Neuronal stem cell (in vitro differentiated cells): ENCODE measurements at regions not wholly inside any gene's neighbourhood (a gene's known extent, or its start where the extent isn't known, plus 50 kb on each side); places are given as distances from the start of the nearest gene placed in this dataset.

Experiments
- DNase-seq: peaks from one replicate; pipeline ENCODE4 v3.0.0-alpha.2; 2013; ENCODE audit warnings: low spot score
- H2AFZ ChIP-seq: one replicate; pipeline ENCODE4 v1.6.1; 2013; ENCODE audit warnings: mild to moderate bottlenecking, low read length, inconsistent platforms
- H2AK5ac ChIP-seq: 2 replicates; pipeline ENCODE4 v1.6.1; 2013; ENCODE audit warnings: low read depth, mild to moderate bottlenecking, inconsistent platforms, low read length, moderate library complexity, mixed read lengths
- H2BK120ac ChIP-seq: 2 replicates; pipeline ENCODE4 v1.6.1; 2013; ENCODE audit warnings: low read depth, mild to moderate bottlenecking, inconsistent platforms, low read length, moderate library complexity, mixed read lengths
- H2BK12ac ChIP-seq: one replicate; pipeline ENCODE4 v1.6.1; 2013; ENCODE audit warnings: low read length, inconsistent platforms
- H2BK15ac ChIP-seq: 2 replicates; pipeline ENCODE4 v1.6.1; 2013; ENCODE audit warnings: mild to moderate bottlenecking, low read length, inconsistent platforms, mixed read lengths
- H2BK5ac ChIP-seq: one replicate; pipeline ENCODE4 v1.6.1; 2013; ENCODE audit warnings: inconsistent platforms, mild to moderate bottlenecking, low read length, moderate library complexity
- H3K14ac ChIP-seq: one replicate; pipeline ENCODE4 v1.6.1; 2013; ENCODE audit warnings: low read length, inconsistent platforms
- H3K18ac ChIP-seq: 2 replicates; pipeline ENCODE4 v1.6.1; 2013; ENCODE audit warnings: low read length, inconsistent platforms
- H3K23ac ChIP-seq: 2 replicates; pipeline ENCODE4 v1.6.1; 2013; ENCODE audit warnings: low read depth, mild to moderate bottlenecking, mixed read lengths, low read length, inconsistent platforms; ENCODE audit not compliant: poor library complexity
- H3K27ac ChIP-seq: replicated peaks from 3 replicates; pipeline ENCODE4 v1.5.1; 2013; ENCODE audit warnings: low read length, inconsistent platforms
- H3K27me3 ChIP-seq, 3 experiments: 2 replicates each; pipeline ENCODE4 v1.6.1; 2013; ENCODE audit warnings: low read length in 3 of 3, mild to moderate bottlenecking in 2 of 3, inconsistent platforms in 1 of 3, low read depth in 1 of 3, mixed read lengths in 1 of 3, moderate library complexity in 1 of 3; ENCODE audit not compliant: control insufficient read depth in 3 of 3, insufficient read depth in 3 of 3
- H3K36me3 ChIP-seq, 2 donors: replicated peaks in 1 of 2; 2 replicates each; pipeline ENCODE4 v1.6.1; 2013; ENCODE audit warnings: low read length in 2 of 2; ENCODE audit not compliant: control insufficient read depth in 2 of 2, insufficient read depth in 2 of 2
- H3K4ac ChIP-seq: 2 replicates; pipeline ENCODE4 v1.6.1; 2013; ENCODE audit warnings: inconsistent platforms, mild to moderate bottlenecking, low read length, moderate library complexity
- H3K4me1 ChIP-seq, 2 donors: 1 replicate in 1 of 2; 2 replicates in 1 of 2; pipeline ENCODE4 v1.6.1; 2013; ENCODE audit warnings: low read length in 2 of 2, low read depth in 1 of 2; ENCODE audit not compliant: control insufficient read depth in 2 of 2, insufficient read depth in 1 of 2
- H3K4me2 ChIP-seq: one replicate; pipeline ENCODE4 v1.6.1; 2013; ENCODE audit warnings: mild to moderate bottlenecking, low read length, inconsistent platforms; ENCODE audit not compliant: insufficient read depth, poor library complexity, severe bottlenecking
- H3K4me3 ChIP-seq, 2 donors: 2 replicates each; pipeline ENCODE4 v1.5.1; 2013; ENCODE audit warnings: low read length in 2 of 2, mild to moderate bottlenecking in 2 of 2, inconsistent platforms in 1 of 2, moderate library complexity in 1 of 2
- H3K79me1 ChIP-seq: one replicate; pipeline ENCODE4 v1.6.1; 2013; ENCODE audit warnings: low read depth, mild to moderate bottlenecking, inconsistent platforms, low read length, moderate library complexity
- H3K9ac ChIP-seq: one replicate; pipeline ENCODE4 v1.6.1; 2013; ENCODE audit warnings: mild to moderate bottlenecking, low read depth, low read length, inconsistent platforms; ENCODE audit not compliant: poor library complexity
- H3K9me3 ChIP-seq, 2 donors: replicated peaks in 1 of 2; 2 replicates each; pipeline versions ENCODE3 to v1.6.1; 2013; ENCODE audit warnings: low read length in 2 of 2, mild to moderate bottlenecking in 2 of 2, inconsistent platforms in 1 of 2, low read depth in 1 of 2, mixed read lengths in 1 of 2, moderate library complexity in 1 of 2; ENCODE audit not compliant: control insufficient read depth in 2 of 2, insufficient read depth in 1 of 2
- H4K8ac ChIP-seq: one replicate; pipeline ENCODE4 v1.6.1; 2013; ENCODE audit warnings: low read depth, mild to moderate bottlenecking, inconsistent platforms, low read length, moderate library complexity
- H4K91ac ChIP-seq: one replicate; pipeline ENCODE4 v1.6.1; 2013; ENCODE audit warnings: low read length, low read depth, mild to moderate bottlenecking, inconsistent platforms; ENCODE audit not compliant: poor library complexity
- WGBS, 2 donors: extraction: QIAGEN DNeasy Blood & Tissue Kit; methylation state at CpG; one replicate each; pipeline ENCODE4 v1.1.7; 2013; ENCODE audit warnings: missing lambda C conversion rate in 2 of 2, mixed read lengths in 1 of 2; ENCODE audit not compliant: insufficient read length in 2 of 2, insufficient replicate concordance in 1 of 2; ENCODE audit errors: extremely low coverage in 2 of 2; 5-methylcytosine and 5-hydroxymethylcytosine counted together

- no peak overlapping the region for H2BK12ac ChIP-seq
- no peak overlapping the region for H4K91ac ChIP-seq
- H3K27ac ChIP-seq = no peak overlapping the region
- H3K27me3 ChIP-seq = no peaks in the 10 kb centered on the region
- H2AFZ ChIP-seq = no peak overlapping the region
- no peaks in the 10 kb centered on the region for H3K9me3 ChIP-seq
- no peak overlapping the region for H4K8ac ChIP-seq
- no peak overlapping the region for H3K4me3 ChIP-seq
- H2AK5ac ChIP-seq = no peak overlapping the region
- no peaks in the 10 kb centered on the region for H3K36me3 ChIP-seq
- H3K18ac ChIP-seq = no peak overlapping the region
- no peak overlapping the region for H3K4me2 ChIP-seq
- H3K14ac ChIP-seq = no peak overlapping the region
- no peaks in the 10 kb centered on the region for H3K4me1 ChIP-seq
- H3K79me1 ChIP-seq = no peaks in the 10 kb centered on the region
- WGBS, 2 donors = 88% methylated on average over 1 of the region's 1 CpG; no CpG with 5 or more reads in 1 of the 2 donors
- H3K4ac ChIP-seq = no peak overlapping the region
- H2BK120ac ChIP-seq = no peak overlapping the region
- H2BK5ac ChIP-seq = no peak overlapping the region
- H3K9ac ChIP-seq = no peak overlapping the region
- H2BK15ac ChIP-seq = no peak overlapping the region
- no peak for DNase-seq
- no peak overlapping the region for H3K23ac ChIP-seq
Observed at GRCh38 chr14:43247877-43248276, 1259.2 kb downstream of the FSCB start.

DNA sequence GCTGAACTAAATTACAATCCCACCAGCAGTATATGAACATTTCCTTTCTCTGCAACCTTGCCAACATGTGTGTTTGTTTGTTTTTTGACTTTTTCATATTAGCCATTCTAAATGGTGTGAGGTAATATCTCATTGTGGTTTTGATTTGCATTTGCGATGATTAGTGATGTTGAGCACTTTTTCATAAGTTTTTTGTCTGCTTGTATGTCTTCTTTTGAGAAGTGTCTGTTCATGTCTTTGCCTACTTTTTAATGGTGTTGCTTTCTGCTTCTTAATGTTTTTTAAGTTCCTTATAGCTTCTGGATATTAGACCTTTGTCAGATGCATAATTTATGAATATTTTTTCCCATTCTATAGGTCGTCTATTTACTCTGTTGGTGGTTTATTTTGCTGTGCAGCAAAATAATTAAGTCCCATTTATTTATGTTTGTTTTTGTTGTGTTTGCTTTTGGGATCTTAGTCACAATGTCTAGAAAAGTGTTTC is 1262.9 kb downstream of the FSCB start:
- Histone ChIP-seq H3K9ac (no peak overlapping the region), H3K4me2 (no peak overlapping the region), H3K9me3 (no peaks in the 10 kb centered on the region), H2BK15ac (no peak overlapping the region), H3K4me3 (no peak overlapping the region), H4K91ac (no peak overlapping the region), H2BK120ac (no peak overlapping the region), H3K79me1 (no peaks in the 10 kb centered on the region), H4K8ac (no peak overlapping the region), H2AK5ac (no peak overlapping the region), H3K4ac (no peak overlapping the region), H3K4me1 (no peaks in the 10 kb centered on the region), H3K14ac (no peak overlapping the region), H2BK5ac (no peak overlapping the region), H3K27ac (no peak overlapping the region), H3K23ac (no peak overlapping the region), H3K27me3 (no peaks in the 10 kb centered on the region), H2AFZ (no peak overlapping the region), H3K18ac (no peak overlapping the region), H3K36me3 (no peaks in the 10 kb centered on the region), H2BK12ac (no peak overlapping the region)
- WGBS, 2 donors = no CpG with 5 or more reads among the region's 2 CpGs
- DNase-seq = no peak

DNA sequence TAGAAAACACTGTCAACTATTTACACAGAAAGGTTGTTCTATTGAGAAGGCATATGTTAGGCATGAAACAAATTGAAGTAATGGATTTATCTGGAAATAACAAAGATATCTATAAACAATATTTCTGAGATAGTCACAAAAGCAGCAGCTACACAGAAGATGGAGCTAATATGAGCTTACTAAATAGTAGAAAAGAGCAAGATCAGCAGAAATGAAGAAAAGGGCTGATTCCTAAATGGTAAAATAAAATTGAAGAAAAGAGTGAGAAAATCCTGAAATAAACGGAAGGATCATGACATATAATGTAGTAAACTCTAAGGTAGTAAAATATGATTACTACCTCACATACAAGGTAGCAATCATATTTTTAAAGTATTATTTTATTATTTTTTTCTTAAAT is 1263.9 kb downstream of the FSCB start:
- Histone ChIP-seq H2BK5ac (no peak overlapping the region), H3K4me3 (no peak overlapping the region), H3K36me3 (no peaks in the 10 kb centered on the region), H3K14ac (no peak overlapping the region), H3K23ac (no peak overlapping the region), H3K9ac (no peak overlapping the region), H3K27ac (no peak overlapping the region), H2BK120ac (no peak overlapping the region), H3K4ac (no peak overlapping the region), H4K8ac (no peak overlapping the region), H3K18ac (no peak overlapping the region), H3K4me2 (no peak overlapping the region), H4K91ac (no peak overlapping the region), H2BK12ac (no peak overlapping the region), H2BK15ac (no peak overlapping the region), H2AFZ (no peak overlapping the region), H3K27me3 (no peaks in the 10 kb centered on the region), H3K4me1 (no peaks in the 10 kb centered on the region), H3K9me3 (no peaks in the 10 kb centered on the region), H2AK5ac (no peak overlapping the region), H3K79me1 (no peaks in the 10 kb centered on the region)
- no peak for DNase-seq
- no CpG with 5 or more reads among the region's 1 CpG for WGBS, 2 donors

GRCh38 chr14:43232261-43232660 is 1274.8 kb downstream of the FSCB start:
- Histone ChIP-seq H3K27me3 (no peaks in the 10 kb centered on the region), H3K4me3 (no peak overlapping the region), H3K23ac (no peak overlapping the region), H4K91ac (no peak overlapping the region), H2AK5ac (no peak overlapping the region), H3K4ac (no peak overlapping the region), H3K9me3 (no peaks in the 10 kb centered on the region), H2BK12ac (no peak overlapping the region), H3K36me3 (no peaks in the 10 kb centered on the region), H3K14ac (no peak overlapping the region), H3K27ac (no peak overlapping the region), H2BK15ac (no peak overlapping the region), H2BK120ac (no peak overlapping the region), H3K18ac (no peak overlapping the region), H3K4me2 (no peak overlapping the region), H3K4me1 (no peaks in the 10 kb centered on the region), H2BK5ac (no peak overlapping the region), H4K8ac (no peak overlapping the region), H2AFZ (no peak overlapping the region), H3K79me1 (no peaks in the 10 kb centered on the region), H3K9ac (no peak overlapping the region)
- DNase-seq = no peak
- no CpG with 5 or more reads among the region's 2 CpGs for WGBS, 2 donors
